CD4-positive, alpha-beta memory T cell (primary cell): ENCODE measurements at regions not wholly inside any gene's neighbourhood (a gene's known extent, or its start where the extent isn't known, plus 50 kb on each side); places are given as distances from the start of the nearest gene placed in this dataset.

Experiments
- CTCF ChIA-PET: fragments of 350-600 bp; sonication (Branson Sonifier 250); formaldehyde crosslinking; loops from one replicate; lab custom pipeline; 2021; ENCODE audit warnings: inconsistent platforms; ENCODE audit not compliant: partially characterized antibody; lab: Charles Lee
- POLR2A ChIA-PET: fragments of 350-600 bp; sonication (Branson Sonifier 250); formaldehyde crosslinking; loops from one replicate; lab custom pipeline; 2021; ENCODE audit not compliant: partially characterized antibody; lab: Charles Lee
- DNase-seq, 5 donors: peaks; one replicate each; pipeline versions ENCODE4 v3.0.0 to v3.0.0-alpha.2; 2020 to 2022; ENCODE audit warnings: mixed read lengths in 1 of 5
- H3K27ac ChIP-seq: one replicate; pipeline ENCODE4 v1.7.0; 2013; ENCODE audit warnings: low read depth, low read length
- H3K27me3 ChIP-seq: 2 replicates; pipeline ENCODE4 v1.7.0; 2013; ENCODE audit warnings: mild to moderate bottlenecking, low read length, moderate library complexity; ENCODE audit not compliant: insufficient read depth
- H3K36me3 ChIP-seq: 2 replicates; pipeline ENCODE4 v1.7.0; 2013; ENCODE audit warnings: mild to moderate bottlenecking, low read length, moderate library complexity; ENCODE audit not compliant: insufficient read depth
- H3K4me1 ChIP-seq: 2 replicates; pipeline ENCODE4 v1.7.0; 2013; ENCODE audit warnings: mild to moderate bottlenecking, low read length, moderate library complexity; ENCODE audit not compliant: insufficient read depth
- H3K4me3 ChIP-seq, 2 donors: one replicate each; pipeline ENCODE4 v1.7.0; 2013; ENCODE audit warnings: low read length in 2 of 2, mild to moderate bottlenecking in 1 of 2
- H3K9me3 ChIP-seq, 2 donors: one replicate each; pipeline ENCODE4 v1.7.0; 2013; ENCODE audit warnings: low read length in 2 of 2, control low read depth in 1 of 2; ENCODE audit not compliant: control insufficient read depth in 1 of 2
- H3K27ac Mint-ChIP-seq, 7 donors: one replicate each; pipeline ENCODE4 v1.8.0; 2020 to 2021; ENCODE audit warnings: mixed read lengths in 7 of 7, mild to moderate bottlenecking in 6 of 7, inconsistent platforms in 3 of 7, moderate library complexity in 3 of 7
- H3K27me3 Mint-ChIP-seq, 2 donors: one replicate each; pipeline ENCODE4 v1.8.0; 2020 to 2021; ENCODE audit warnings: mixed read lengths in 2 of 2
- H3K36me3 Mint-ChIP-seq, 2 donors: one replicate each; pipeline ENCODE4 v1.8.0; 2020 to 2021; ENCODE audit warnings: mixed read lengths in 2 of 2, inconsistent platforms in 1 of 2, mild to moderate bottlenecking in 1 of 2
- H3K4me1 Mint-ChIP-seq, 4 donors: one replicate each; pipeline ENCODE4 v1.8.0; 2020 to 2021; ENCODE audit warnings: mixed read lengths in 4 of 4, mild to moderate bottlenecking in 1 of 4
- H3K4me3 Mint-ChIP-seq, 8 donors: one replicate each; pipeline ENCODE4 v1.8.0; 2020 to 2021; ENCODE audit warnings: mixed read lengths in 8 of 8, mild to moderate bottlenecking in 7 of 8, moderate library complexity in 6 of 8, inconsistent platforms in 3 of 8
- H3K9me3 Mint-ChIP-seq, 8 donors: one replicate each; pipeline ENCODE4 v1.8.0; 2020 to 2021; ENCODE audit warnings: mixed read lengths in 8 of 8, mild to moderate bottlenecking in 5 of 8, inconsistent platforms in 3 of 8, moderate library complexity in 1 of 8
- intact Hi-C: fragments of 100-400 bp; cut with micrococcal nuclease; formaldehyde crosslinking; loops from one replicate; pipeline ENCODE4 v1.15.1; 2023

GRCh38 chr9:75532233-75533050, 358.0 kb upstream of the PCSK5 start:
- Mint-ChIP-seq H3K4me1 (no peaks in the 10 kb centered on the region), H3K36me3 (no peaks in the 10 kb centered on the region), H3K9me3 (peaks cover 0 to 7% (median 0%) of the 10 kb centered on the region in 8 donors), H3K4me3 (no peak overlapping the region), H3K27me3 (no peaks in the 10 kb centered on the region), H3K27ac (no peak overlapping the region)
- ChIA-PET CTCF (no interaction called here), POLR2A (no interaction called here)
- intact Hi-C loops = no loop called here
- no peaks in the 10 kb centered on the region for H3K36me3 ChIP-seq
- no peaks in the 10 kb centered on the region for H3K9me3 ChIP-seq
- H3K4me3 ChIP-seq = no peak overlapping the region
- no peak overlapping the region for H3K27ac ChIP-seq
- no peaks in the 10 kb centered on the region for H3K4me1 ChIP-seq
- H3K27me3 ChIP-seq = no peaks in the 10 kb centered on the region
- DNase-seq = no peak

GRCh38 chr9:75539523-75539922, 350.9 kb upstream of the PCSK5 start:
- POLR2A ChIA-PET = no interaction called here
- no peak overlapping the region for H3K4me3 ChIP-seq
- intact Hi-C loops = no loop called here
- H3K4me3 Mint-ChIP-seq = no peak overlapping the region
- H3K9me3 Mint-ChIP-seq = peaks cover 0 to 3% (median 0%) of the 10 kb centered on the region in 8 donors
- H3K36me3 Mint-ChIP-seq = no peaks in the 10 kb centered on the region
- no peak for DNase-seq
- H3K27ac Mint-ChIP-seq = no peak overlapping the region
- CTCF ChIA-PET = no interaction called here
- no peaks in the 10 kb centered on the region for H3K9me3 ChIP-seq
- no peaks in the 10 kb centered on the region for H3K27me3 ChIP-seq
- H3K27me3 Mint-ChIP-seq = peaks cover 0 to 3% of the 10 kb centered on the region in 2 donors
- no peaks in the 10 kb centered on the region for H3K4me1 ChIP-seq
- H3K4me1 Mint-ChIP-seq = no peaks in the 10 kb centered on the region
- H3K36me3 ChIP-seq = no peaks in the 10 kb centered on the region
- H3K27ac ChIP-seq = no peak overlapping the region

- peaks cover 0 to 3% (median 0%) of the 10 kb centered on the region in 8 donors for H3K9me3 Mint-ChIP-seq
- intact Hi-C loops = no loop called here
- no peaks in the 10 kb centered on the region for H3K9me3 ChIP-seq
- H3K36me3 Mint-ChIP-seq = no peaks in the 10 kb centered on the region
- H3K36me3 ChIP-seq = no peaks in the 10 kb centered on the region
- H3K4me1 ChIP-seq = no peaks in the 10 kb centered on the region
- POLR2A ChIA-PET = no interaction called here
- H3K4me3 Mint-ChIP-seq = no peak overlapping the region
- H3K27ac ChIP-seq = no peak overlapping the region
- H3K27ac Mint-ChIP-seq = no peak overlapping the region
- peaks cover 0 to 3% of the 10 kb centered on the region in 2 donors for H3K27me3 Mint-ChIP-seq
- H3K27me3 ChIP-seq = no peaks in the 10 kb centered on the region
- H3K4me3 ChIP-seq = no peak overlapping the region
- no peak for DNase-seq
- H3K4me1 Mint-ChIP-seq = no peaks in the 10 kb centered on the region
- CTCF ChIA-PET = no interaction called here
Measured at GRCh38 chr9:75540185-75540584, 350.3 kb upstream of the PCSK5 start.

GRCh38 chr9:75541734-75542133, 348.7 kb upstream of the PCSK5 start:
- H3K27ac Mint-ChIP-seq = no peak overlapping the region
- no peaks in the 10 kb centered on the region for H3K36me3 Mint-ChIP-seq
- ChIA-PET CTCF (no interaction called here), POLR2A (no interaction called here)
- Histone ChIP-seq H3K27me3 (no peaks in the 10 kb centered on the region), H3K27ac (no peak overlapping the region), H3K4me1 (no peaks in the 10 kb centered on the region), H3K9me3 (no peaks in the 10 kb centered on the region), H3K4me3 (no peak overlapping the region), H3K36me3 (no peaks in the 10 kb centered on the region)
- intact Hi-C loops = no loop called here
- H3K4me1 Mint-ChIP-seq = no peaks in the 10 kb centered on the region
- DNase-seq = no peak
- peaks cover 0 to 2% (median 0%) of the 10 kb centered on the region in 8 donors for H3K9me3 Mint-ChIP-seq
- H3K27me3 Mint-ChIP-seq = peaks cover 0 to 3% of the 10 kb centered on the region in 2 donors
- no peak overlapping the region for H3K4me3 Mint-ChIP-seq

DNA sequence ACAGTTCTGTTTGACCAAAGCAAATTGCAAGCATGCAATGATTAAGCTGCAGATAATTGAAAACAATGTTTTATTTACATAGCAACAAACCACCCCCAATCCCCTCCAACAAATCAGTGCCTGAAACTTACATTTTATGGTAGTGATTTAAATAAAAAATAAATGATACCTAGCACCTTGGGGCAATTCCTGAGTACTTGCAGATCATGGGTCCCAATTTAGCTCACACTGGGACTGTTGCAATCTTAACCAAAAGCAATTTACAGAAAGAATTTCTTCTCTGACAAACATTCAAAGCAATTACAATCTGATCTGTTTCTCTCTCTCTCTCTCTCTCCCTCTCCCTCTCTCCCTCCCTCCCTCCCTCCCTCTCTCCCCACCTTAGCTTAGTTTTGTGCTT, 345.7 kb upstream of the PCSK5 start:
- Mint-ChIP-seq H3K9me3 (peaks cover 0 to 3% (median 0%) of the 10 kb centered on the region in 8 donors), H3K27me3 (peaks cover 2 to 3% of the 10 kb centered on the region in 2 donors), H3K36me3 (no peaks in the 10 kb centered on the region), H3K4me3 (no peak overlapping the region), H3K27ac (no peak overlapping the region), H3K4me1 (no peaks in the 10 kb centered on the region)
- no peaks in the 10 kb centered on the region for H3K9me3 ChIP-seq
- no peak for DNase-seq
- no peak overlapping the region for H3K4me3 ChIP-seq
- no peaks in the 10 kb centered on the region for H3K27me3 ChIP-seq
- ChIA-PET CTCF (no interaction called here), POLR2A (no interaction called here)
- H3K4me1 ChIP-seq = no peaks in the 10 kb centered on the region
- H3K36me3 ChIP-seq = no peaks in the 10 kb centered on the region
- intact Hi-C loops = no loop called here
- H3K27ac ChIP-seq = no peak overlapping the region

GRCh38 chr9:75545287-75545686, 345.2 kb upstream of the PCSK5 start:
- no peak overlapping the region for H3K4me3 ChIP-seq
- no peaks in the 10 kb centered on the region for H3K4me1 Mint-ChIP-seq
- peaks cover 2 to 3% of the 10 kb centered on the region in 2 donors for H3K27me3 Mint-ChIP-seq
- ChIA-PET CTCF (no interaction called here), POLR2A (no interaction called here)
- no peak overlapping the region for H3K27ac Mint-ChIP-seq
- H3K27ac ChIP-seq = no peak overlapping the region
- H3K4me1 ChIP-seq = no peaks in the 10 kb centered on the region
- H3K9me3 Mint-ChIP-seq = peaks cover 0 to 3% (median 0%) of the 10 kb centered on the region in 8 donors
- H3K36me3 Mint-ChIP-seq = no peaks in the 10 kb centered on the region
- H3K9me3 ChIP-seq = no peaks in the 10 kb centered on the region
- no peaks in the 10 kb centered on the region for H3K27me3 ChIP-seq
- DNase-seq = no peak
- H3K4me3 Mint-ChIP-seq = no peak overlapping the region
- intact Hi-C loops = no loop called here
- no peaks in the 10 kb centered on the region for H3K36me3 ChIP-seq

DNA sequence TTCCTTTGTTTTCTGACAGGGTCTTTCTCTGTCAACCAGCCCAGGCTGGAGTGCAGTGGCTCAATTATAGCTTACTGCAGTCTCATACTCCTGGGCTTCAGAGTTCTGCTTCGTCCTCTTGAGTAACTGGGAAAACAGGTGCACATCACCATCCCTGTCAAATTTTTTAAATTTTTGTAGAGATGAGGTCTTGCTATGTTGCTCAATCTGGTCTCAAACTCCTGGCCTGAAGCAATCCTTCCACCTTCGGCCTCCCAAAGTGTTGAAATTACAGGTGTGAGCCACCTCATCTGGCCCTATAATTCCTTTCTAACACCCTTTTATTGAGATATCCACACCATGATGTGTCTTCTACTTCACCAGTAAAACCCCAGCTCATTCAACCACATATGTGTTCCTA, 341.6 kb upstream of the PCSK5 start:
- H3K9me3 ChIP-seq = no peaks in the 10 kb centered on the region
- Mint-ChIP-seq H3K4me1 (no peaks in the 10 kb centered on the region), H3K4me3 (no peak overlapping the region), H3K9me3 (peaks cover 0 to 6% (median 0%) of the 10 kb centered on the region in 8 donors), H3K27me3 (peaks cover 0 to 3% of the 10 kb centered on the region in 2 donors), H3K36me3 (no peaks in the 10 kb centered on the region), H3K27ac (no peak overlapping the region)
- DNase-seq = no peak
- no peaks in the 10 kb centered on the region for H3K27me3 ChIP-seq
- no peaks in the 10 kb centered on the region for H3K36me3 ChIP-seq
- H3K4me3 ChIP-seq = no peak overlapping the region
- intact Hi-C loops = no loop called here
- POLR2A ChIA-PET = no interaction called here
- CTCF ChIA-PET = no interaction called here
- H3K4me1 ChIP-seq = no peaks in the 10 kb centered on the region
- H3K27ac ChIP-seq = no peak overlapping the region
